Activated naive CD4-positive, alpha-beta T cell treated with anti-CD3 and anti-CD28 coated beads for 36 hours (primary cell): ENCODE measurements at regions not wholly inside any gene's neighbourhood (a gene's known extent, or its start where the extent isn't known, plus 50 kb on each side); places are given as distances from the start of the nearest gene placed in this dataset.

ENCODE experiments used
- CTCF ChIA-PET: fragments of 350-600 bp; sonication (Branson Sonifier 250); formaldehyde crosslinking; loops from one replicate; lab custom pipeline; 2021; ENCODE audit warnings: antibody characterized with exemption; lab: Charles Lee
- DNase-seq: peaks from one replicate; pipeline ENCODE4 v3.0.0-alpha.2; 2020
- H3K27ac Mint-ChIP-seq: one replicate; pipeline ENCODE4 v1.8.0; 2021; ENCODE audit warnings: mild to moderate bottlenecking, mixed read lengths
- H3K27me3 Mint-ChIP-seq: one replicate; pipeline ENCODE4 v1.8.0; 2021; ENCODE audit warnings: low read depth, mixed read lengths
- H3K36me3 Mint-ChIP-seq: one replicate; pipeline ENCODE4 v1.8.0; 2021; ENCODE audit warnings: low read depth, mixed read lengths
- H3K4me1 Mint-ChIP-seq: one replicate; pipeline ENCODE4 v1.8.0; 2021; ENCODE audit warnings: low read depth, mixed read lengths
- H3K4me3 Mint-ChIP-seq: one replicate; pipeline ENCODE4 v1.8.0; 2021; ENCODE audit warnings: mild to moderate bottlenecking, moderate library complexity, mixed read lengths
- H3K9me3 Mint-ChIP-seq: one replicate; pipeline ENCODE4 v1.8.0; 2021; ENCODE audit warnings: mixed read lengths
- intact Hi-C: fragments of 100-400 bp; cut with micrococcal nuclease; formaldehyde crosslinking; loops from one replicate; pipeline ENCODE4 v1.15.1; 2023

GRCh38 chr3:94985778-94986177 lies 922.9 kb downstream of the NSUN3 start:
- no peak overlapping the region for H3K4me3 Mint-ChIP-seq
- H3K27me3 Mint-ChIP-seq, result no peaks in the 10 kb centered on the region
- intact Hi-C loops, result no loop called here
- H3K27ac Mint-ChIP-seq, result no peak overlapping the region
- no peaks in the 10 kb centered on the region for H3K4me1 Mint-ChIP-seq
- no peak for DNase-seq
- H3K36me3 Mint-ChIP-seq, result no peaks in the 10 kb centered on the region
- CTCF ChIA-PET, result no interaction called here
- peaks cover 3% of the 10 kb centered on the region for H3K9me3 Mint-ChIP-seq

- CTCF ChIA-PET, result no interaction called here
Measured at GRCh38 chr3:94990952-94991705, 928.3 kb downstream of the NSUN3 start.

DNA sequence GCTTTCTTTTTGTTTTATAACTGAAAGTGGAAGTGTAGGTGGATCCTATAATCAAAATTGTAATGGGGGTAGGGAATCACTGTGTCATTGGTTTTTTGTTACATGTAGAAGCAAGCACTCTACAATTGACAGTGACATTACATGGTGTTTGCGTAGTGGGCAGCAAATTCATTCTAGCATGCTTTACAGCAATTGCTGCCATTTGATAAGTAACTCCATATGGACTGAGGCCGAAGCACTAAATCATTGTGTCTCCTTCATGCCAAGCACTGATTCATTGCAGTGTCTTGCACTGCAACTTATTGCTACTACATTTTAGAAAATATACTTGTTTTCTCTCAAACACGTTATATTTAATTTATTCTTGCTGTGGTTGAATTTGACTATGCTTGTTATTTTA lies 933.9 kb downstream of the NSUN3 start:
- no peaks in the 10 kb centered on the region for H3K4me1 Mint-ChIP-seq
- peaks cover 1% of the 10 kb centered on the region for H3K9me3 Mint-ChIP-seq
- no peak overlapping the region for H3K4me3 Mint-ChIP-seq
- H3K27me3 Mint-ChIP-seq, result no peaks in the 10 kb centered on the region
- H3K27ac Mint-ChIP-seq, result no peak overlapping the region
- intact Hi-C loops, result no loop called here
- CTCF ChIA-PET, result no interaction called here
- no peaks in the 10 kb centered on the region for H3K36me3 Mint-ChIP-seq
- DNase-seq, result no peak

More at GRCh38 chr3:94990952-94991705, 928.3 kb downstream of the NSUN3 start:
- no peaks in the 10 kb centered on the region for H3K27me3 Mint-ChIP-seq
- peaks cover 1% of the 10 kb centered on the region for H3K9me3 Mint-ChIP-seq
- H3K4me1 Mint-ChIP-seq, result no peaks in the 10 kb centered on the region
- DNase-seq, result no peak
- H3K27ac Mint-ChIP-seq, result no peak overlapping the region
- H3K4me3 Mint-ChIP-seq, result no peak overlapping the region
- intact Hi-C loops, result no loop called here
- no peaks in the 10 kb centered on the region for H3K36me3 Mint-ChIP-seq

DNA sequence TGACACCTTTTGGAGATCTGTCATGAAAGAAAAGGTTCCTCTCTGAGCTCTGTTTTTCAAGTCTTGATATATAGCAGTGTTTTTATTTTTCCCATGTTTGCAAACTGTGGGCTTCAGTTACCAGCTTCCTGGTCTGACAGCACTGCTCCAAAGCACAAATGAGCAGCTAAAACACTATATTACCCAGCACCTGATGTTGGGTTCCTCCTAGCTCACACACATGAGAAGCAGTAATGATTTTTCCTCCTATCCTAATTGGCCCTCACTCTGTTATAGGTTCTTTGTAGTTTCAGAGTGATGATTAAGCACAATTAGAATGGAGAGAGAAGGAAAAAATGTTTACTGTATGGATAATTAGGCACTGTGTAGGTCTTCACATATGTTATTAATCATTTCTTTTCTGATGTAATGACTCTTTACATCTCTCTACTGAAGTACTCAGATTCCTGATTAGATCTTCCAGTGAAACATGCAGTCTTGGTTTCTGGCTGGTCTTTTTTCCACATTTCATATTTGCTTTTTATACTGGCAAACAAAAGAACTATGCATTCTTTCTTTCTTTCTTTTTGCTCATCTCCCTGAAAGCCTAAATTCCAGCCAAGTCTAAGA lies 939.7 kb downstream of the NSUN3 start:
- Mint-ChIP-seq H3K4me3 (no peak overlapping the region), H3K36me3 (no peaks in the 10 kb centered on the region), H3K27me3 (no peaks in the 10 kb centered on the region), H3K4me1 (no peaks in the 10 kb centered on the region), H3K27ac (no peak overlapping the region), H3K9me3 (no peaks in the 10 kb centered on the region)
- CTCF ChIA-PET, result no interaction called here
- DNase-seq, result no peak
- intact Hi-C loops, result no loop called here

DNA sequence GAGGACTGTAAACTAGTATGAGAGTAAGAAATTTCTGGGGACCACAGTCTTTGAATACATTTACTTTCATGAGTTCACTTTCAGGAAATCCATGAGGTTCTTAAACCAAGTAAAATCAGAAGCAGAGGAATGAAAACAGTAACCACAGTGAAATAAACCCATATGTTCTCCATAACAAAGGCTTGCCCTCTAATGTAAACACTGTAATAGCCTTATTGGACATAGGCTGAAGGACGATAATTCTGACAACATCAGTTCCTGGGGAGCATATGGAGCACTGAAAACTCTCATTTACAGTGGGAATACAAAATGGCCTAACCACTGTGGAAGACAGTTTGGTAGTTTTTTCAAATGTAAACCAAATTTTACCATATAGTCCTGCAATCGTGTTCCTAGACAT lies 965.8 kb downstream of the NSUN3 start:
- Mint-ChIP-seq H3K36me3 (no peaks in the 10 kb centered on the region), H3K4me3 (no peak overlapping the region), H3K9me3 (peaks cover 3% of the 10 kb centered on the region), H3K27ac (no peak overlapping the region), H3K27me3 (no peaks in the 10 kb centered on the region), H3K4me1 (no peaks in the 10 kb centered on the region)
- intact Hi-C loops, result no loop called here
- no peak for DNase-seq
- CTCF ChIA-PET, result no interaction called here

DNA sequence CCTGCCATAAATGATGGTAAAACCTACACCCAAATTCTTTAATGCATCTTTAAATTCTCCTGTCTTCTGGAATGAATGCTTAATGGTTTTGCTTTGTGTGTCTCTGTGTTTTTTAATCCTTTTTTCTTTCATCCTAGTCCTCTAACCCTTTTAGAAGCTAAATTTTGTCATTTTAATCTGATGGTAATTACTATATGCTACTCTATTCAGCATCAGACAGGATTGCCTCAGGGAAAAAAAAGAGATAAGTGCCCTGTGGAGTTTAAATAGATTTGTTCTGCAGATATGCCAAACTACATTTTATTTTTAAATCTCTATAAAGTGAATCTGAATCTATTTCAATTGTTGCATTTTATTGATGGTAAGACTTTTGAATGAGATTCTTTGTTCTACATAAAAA lies 966.8 kb downstream of the NSUN3 start:
- intact Hi-C loops, result no loop called here

DNA sequence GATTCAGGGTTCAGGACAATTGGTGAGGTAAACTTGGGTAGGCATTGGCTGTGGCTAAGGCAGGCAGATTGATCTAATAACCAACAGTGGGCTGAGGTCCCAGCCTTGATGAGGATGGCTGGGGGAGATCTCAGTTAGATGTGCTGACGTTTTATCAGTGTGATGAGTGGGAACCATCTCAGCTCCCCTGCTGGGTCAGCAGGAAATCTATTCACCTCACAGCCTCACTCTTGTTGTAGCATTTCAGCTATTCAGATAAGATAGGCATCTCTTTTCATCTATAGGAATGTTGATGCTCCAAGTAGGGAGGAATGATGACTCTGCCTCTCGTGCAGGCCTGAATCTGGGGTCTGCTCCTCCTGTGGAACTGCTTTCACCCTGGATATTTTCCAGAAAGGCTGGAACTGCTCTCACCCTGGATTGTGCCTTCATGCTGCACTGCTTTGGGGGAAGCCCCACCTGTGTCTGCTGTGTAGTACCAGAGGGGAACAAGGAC lies 973.7 kb downstream of the NSUN3 start:
- intact Hi-C loops, result no loop called here
- Mint-ChIP-seq H3K36me3 (no peaks in the 10 kb centered on the region), H3K4me3 (no peak overlapping the region), H3K27ac (no peak overlapping the region), H3K4me1 (no peaks in the 10 kb centered on the region), H3K9me3 (peaks cover 7% of the 10 kb centered on the region), H3K27me3 (no peaks in the 10 kb centered on the region)
- CTCF ChIA-PET, result no interaction called here
- no peak for DNase-seq

More for the DNA sequence above, 966.8 kb downstream of the NSUN3 start:
- Mint-ChIP-seq H3K27ac (no peak overlapping the region), H3K9me3 (peaks cover 2% of the 10 kb centered on the region), H3K27me3 (no peaks in the 10 kb centered on the region), H3K36me3 (no peaks in the 10 kb centered on the region), H3K4me1 (no peaks in the 10 kb centered on the region), H3K4me3 (no peak overlapping the region)
- no peak for DNase-seq
- CTCF ChIA-PET, result no interaction called here

DNA sequence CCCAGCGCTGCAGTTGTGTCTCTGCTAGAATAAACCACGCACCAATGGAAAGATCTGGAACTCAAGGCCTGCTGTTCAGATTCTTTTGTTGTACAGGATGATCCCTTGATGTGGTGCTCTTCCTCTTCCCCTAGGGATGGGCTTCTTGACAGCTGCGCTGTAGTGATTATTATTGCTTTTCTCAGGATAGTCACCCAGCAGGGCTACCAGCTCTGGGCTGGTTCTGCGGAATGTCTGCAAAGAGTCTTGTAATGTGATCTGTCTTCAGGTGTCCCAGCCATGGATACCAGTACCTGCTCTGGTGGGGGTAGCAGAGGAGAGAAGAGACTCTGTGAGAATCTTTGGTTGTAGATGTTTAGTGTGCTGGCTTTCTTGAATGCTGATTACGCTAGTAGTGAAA lies 974.2 kb downstream of the NSUN3 start:
- Mint-ChIP-seq H3K27ac (no peak overlapping the region), H3K9me3 (peaks cover 7% of the 10 kb centered on the region), H3K36me3 (no peaks in the 10 kb centered on the region), H3K27me3 (no peaks in the 10 kb centered on the region), H3K4me3 (no peak overlapping the region), H3K4me1 (no peaks in the 10 kb centered on the region)
- DNase-seq, result no peak
- CTCF ChIA-PET, result no interaction called here
- intact Hi-C loops, result no loop called here

GRCh38 chr3:95037927-95038326 lies 975.1 kb downstream of the NSUN3 start:
- Mint-ChIP-seq H3K27ac (no peak overlapping the region), H3K36me3 (no peaks in the 10 kb centered on the region), H3K27me3 (no peaks in the 10 kb centered on the region), H3K4me1 (no peaks in the 10 kb centered on the region), H3K9me3 (peaks cover 7% of the 10 kb centered on the region), H3K4me3 (no peak overlapping the region)
- CTCF ChIA-PET, result no interaction called here
- intact Hi-C loops, result no loop called here
- no peak for DNase-seq

DNA sequence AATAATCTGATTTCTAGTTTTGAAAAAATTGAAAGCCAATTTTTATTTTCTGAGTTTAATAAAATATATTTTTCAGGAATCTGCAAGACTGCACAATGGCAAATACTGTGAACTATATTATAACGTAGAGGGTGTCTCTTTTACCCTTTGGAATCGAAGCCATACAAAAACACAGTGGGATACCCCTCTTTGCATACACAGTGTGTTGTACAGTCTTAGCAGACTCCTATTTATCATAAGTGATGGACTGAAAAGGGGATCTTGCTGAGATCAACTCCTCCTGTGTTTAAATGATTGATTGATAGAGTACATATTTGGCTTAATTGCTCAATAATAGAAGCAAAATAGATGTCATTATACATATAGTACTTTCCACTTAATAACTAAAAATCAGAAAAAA lies 981.2 kb downstream of the NSUN3 start:
- Mint-ChIP-seq H3K4me3 (no peak overlapping the region), H3K4me1 (no peaks in the 10 kb centered on the region), H3K27ac (no peak overlapping the region), H3K9me3 (peaks cover 4% of the 10 kb centered on the region), H3K27me3 (no peaks in the 10 kb centered on the region), H3K36me3 (no peaks in the 10 kb centered on the region)
- DNase-seq, result no peak
- intact Hi-C loops, result no loop called here
- CTCF ChIA-PET, result no interaction called here

DNA sequence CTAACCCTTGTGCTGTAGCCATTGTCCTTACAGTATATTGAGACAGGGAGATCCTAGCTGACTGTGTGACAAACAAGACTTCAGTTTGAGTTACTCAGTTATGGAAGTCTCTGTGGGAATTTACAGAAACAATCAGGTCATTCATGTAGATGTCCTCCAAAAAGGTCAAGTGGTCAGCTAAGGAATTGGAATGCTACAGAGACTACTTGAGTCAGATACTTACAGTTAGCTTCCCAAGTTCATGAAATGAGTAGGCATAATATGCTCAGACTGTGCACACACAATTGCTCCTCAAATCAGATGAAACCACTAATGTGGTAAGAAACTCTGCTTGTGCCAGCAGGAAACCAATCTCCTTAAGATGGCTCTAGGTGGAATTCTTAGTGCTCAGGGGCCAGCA lies 985.7 kb downstream of the NSUN3 start:
- no peaks in the 10 kb centered on the region for H3K4me1 Mint-ChIP-seq
- no peak for DNase-seq
- intact Hi-C loops, result no loop called here
- H3K36me3 Mint-ChIP-seq, result no peaks in the 10 kb centered on the region
- H3K9me3 Mint-ChIP-seq, result no peaks in the 10 kb centered on the region
- no peaks in the 10 kb centered on the region for H3K27me3 Mint-ChIP-seq
- H3K4me3 Mint-ChIP-seq, result no peak overlapping the region
- CTCF ChIA-PET, result no interaction called here
- H3K27ac Mint-ChIP-seq, result no peak overlapping the region

GRCh38 chr3:95049841-95050240 lies 987.0 kb downstream of the NSUN3 start:
- Mint-ChIP-seq H3K36me3 (no peaks in the 10 kb centered on the region), H3K27ac (no peak overlapping the region), H3K9me3 (no peaks in the 10 kb centered on the region), H3K27me3 (no peaks in the 10 kb centered on the region), H3K4me3 (no peak overlapping the region), H3K4me1 (no peaks in the 10 kb centered on the region)
- CTCF ChIA-PET, result no interaction called here
- intact Hi-C loops, result no loop called here
- DNase-seq, result no peak

DNA sequence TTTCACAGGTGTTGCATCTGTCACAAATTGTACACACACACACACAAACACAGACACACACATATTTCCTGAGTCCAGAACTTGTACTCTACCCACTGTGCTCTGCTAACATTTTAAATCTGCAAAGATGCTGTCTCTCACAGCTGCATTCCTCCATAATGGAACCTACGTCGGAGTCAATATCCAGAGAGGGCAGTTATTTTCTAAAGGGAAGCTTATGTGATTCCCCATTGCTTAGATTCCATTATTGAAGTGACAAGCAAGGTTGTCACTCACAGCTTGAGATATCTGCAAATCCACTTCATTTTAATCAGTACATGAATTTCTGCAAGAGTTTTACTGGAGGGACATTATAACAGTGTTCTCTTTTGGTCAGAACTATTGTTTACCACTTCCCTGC lies 992.4 kb downstream of the NSUN3 start:
- intact Hi-C loops, result no loop called here
- CTCF ChIA-PET, result no interaction called here
- H3K27me3 Mint-ChIP-seq, result no peaks in the 10 kb centered on the region
- H3K4me3 Mint-ChIP-seq, result no peak overlapping the region
- no peaks in the 10 kb centered on the region for H3K4me1 Mint-ChIP-seq
- no peaks in the 10 kb centered on the region for H3K36me3 Mint-ChIP-seq
- no peak for DNase-seq
- no peak overlapping the region for H3K27ac Mint-ChIP-seq
- H3K9me3 Mint-ChIP-seq, result no peaks in the 10 kb centered on the region
